H1 (cell line): ENCODE measurements at regions not wholly inside any gene's neighbourhood (a gene's known extent, or its start where the extent isn't known, plus 50 kb on each side); places are given as distances from the start of the nearest gene placed in this dataset.

Experiments used
- CTCF ChIA-PET: fragments of 300-600 bp; sonication (Branson Sonifier 250); formaldehyde crosslinking; loops from one replicate; lab custom pipeline; 2021; ENCODE audit not compliant: partially characterized antibody; lab: Charles Lee
- POLR2A ChIA-PET: fragments of 300-600 bp; sonication (Branson Sonifier 250); formaldehyde crosslinking; loops from one replicate; lab custom pipeline; 2021; ENCODE audit warnings: inconsistent platforms; ENCODE audit not compliant: partially characterized antibody; lab: Charles Lee
- DNase-seq, 2 experiments: peaks; one replicate each; pipeline versions ENCODE4 v3.0.0 to v3.0.0-alpha.2; 2010 to 2022; ENCODE audit warnings: low spot score in 2 of 2, low read depth in 1 of 2, mixed read lengths in 1 of 2
- FAIRE-seq: peaks from 2 replicates; lab custom pipeline; 2011; peaks lifted over from hg19 to GRCh38; lab: Jason Lieb, UNC
- H2AFZ ChIP-seq: 2 replicates; pipeline ENCODE4 v1.8.1; 2012; ENCODE audit warnings: low read length, inconsistent platforms
- H2AK5ac ChIP-seq: 2 replicates; pipeline ENCODE4 v1.6.1; 2013; ENCODE audit warnings: low read depth, low read length
- H2BK120ac ChIP-seq: replicated peaks from 2 replicates; pipeline ENCODE3; 2013; ENCODE audit warnings: low read depth, low read length, inconsistent platforms
- H2BK12ac ChIP-seq: 2 replicates; pipeline ENCODE4 v1.6.1; 2013; ENCODE audit warnings: low read depth, low read length
- H2BK15ac ChIP-seq: 2 replicates; pipeline ENCODE4 v1.6.1; 2013; ENCODE audit warnings: low read length
- H2BK20ac ChIP-seq: 2 replicates; pipeline ENCODE4 v1.6.1; 2013; ENCODE audit warnings: low read length
- H2BK5ac ChIP-seq: 2 replicates; pipeline ENCODE4 v1.6.1; 2013; ENCODE audit warnings: low read depth, low read length
- H3K14ac ChIP-seq: 2 replicates; pipeline ENCODE4 v1.6.1; 2013; ENCODE audit warnings: inconsistent platforms; ENCODE audit not compliant: insufficient read length
- H3K18ac ChIP-seq: 2 replicates; pipeline ENCODE4 v1.6.1; 2013; ENCODE audit warnings: low read length; ENCODE audit errors: extremely low read depth
- H3K23ac ChIP-seq: 2 replicates; pipeline ENCODE4 v1.6.1; 2013; ENCODE audit warnings: inconsistent platforms; ENCODE audit not compliant: insufficient read length
- H3K23me2 ChIP-seq: 2 replicates; pipeline ENCODE4 v1.6.1; 2013; ENCODE audit warnings: low read depth, low read length
- H3K27ac ChIP-seq: 2 replicates; pipeline ENCODE4 v1.6.1; 2011; ENCODE audit warnings: low read depth, low read length, inconsistent platforms
- H3K27me3 ChIP-seq, 4 experiments: replicated peaks in 1 of 4; 1 replicate in 1 of 4; 2 replicates in 3 of 4; pipeline versions ENCODE4 v1.6.1 to v1.8.1; 2011 to 2013; ENCODE audit warnings: low read length in 3 of 4, mild to moderate bottlenecking in 3 of 4, inconsistent platforms in 2 of 4, mixed read lengths in 2 of 4, moderate library complexity in 1 of 4; ENCODE audit not compliant: control insufficient read depth in 3 of 4, insufficient read depth in 3 of 4; ENCODE audit errors: extremely low read depth in 1 of 4
- H3K36me3 ChIP-seq, 4 experiments: 2 replicates each; pipeline versions ENCODE4 v1.6.1 to v1.8.1; 2011 to 2013; ENCODE audit warnings: mild to moderate bottlenecking in 4 of 4, low read length in 3 of 4, moderate library complexity in 2 of 4, control low read depth in 1 of 4, inconsistent platforms in 1 of 4; ENCODE audit not compliant: insufficient read depth in 4 of 4, control insufficient read depth in 2 of 4
- H3K4ac ChIP-seq: replicated peaks from 2 replicates; pipeline ENCODE3; 2013; ENCODE audit warnings: low read length, low read depth, mixed read lengths, inconsistent platforms; ENCODE audit not compliant: insufficient read length
- H3K4me1 ChIP-seq, 4 experiments: replicated peaks in 1 of 4; 1 replicate in 1 of 4; 2 replicates in 3 of 4; pipeline versions ENCODE4 v1.6.1 to v1.8.1; 2011 to 2013; ENCODE audit warnings: low read length in 3 of 4, inconsistent platforms in 2 of 4, mixed read lengths in 1 of 4; ENCODE audit not compliant: insufficient read depth in 4 of 4, control insufficient read depth in 3 of 4
- H3K4me2 ChIP-seq, 2 experiments: 2 replicates each; pipeline versions ENCODE4 v1.6.1 to v1.8.1; 2011 to 2013; ENCODE audit warnings: low read depth in 2 of 2, low read length in 2 of 2, control low read depth in 1 of 2, inconsistent platforms in 1 of 2, mild to moderate bottlenecking in 1 of 2; ENCODE audit not compliant: insufficient read depth in 1 of 2
- H3K4me3 ChIP-seq, 4 experiments: fragments of 200-600, 300-600 bp in 1 of 4; sonication (generic), shearing (Covaris generic), sonication (Bioruptor Twin) in 1 of 4; 2 replicates each; pipeline versions ENCODE4 v1.5.1 to v1.8.1; 2011 to 2016; ENCODE audit warnings: low read length in 4 of 4, low read depth in 3 of 4, control low read depth in 2 of 4, inconsistent platforms in 2 of 4, mild to moderate bottlenecking in 2 of 4, mixed read lengths in 1 of 4, moderate library complexity in 1 of 4; ENCODE audit not compliant: insufficient read depth in 2 of 4; ENCODE audit errors: extremely low read depth in 1 of 4
- H3K56ac ChIP-seq: replicated peaks from 2 replicates; pipeline ENCODE3; 2013; ENCODE audit warnings: low read depth, mild to moderate bottlenecking, mixed read lengths, low read length, inconsistent platforms; ENCODE audit not compliant: insufficient read length
- H3K79me1 ChIP-seq: 2 replicates; pipeline ENCODE4 v1.6.1; 2013; ENCODE audit warnings: low read depth, low read length, control low read depth
- H3K79me2 ChIP-seq, 2 experiments: 2 replicates each; pipeline versions ENCODE4 v1.6.1 to v1.8.1; 2012 to 2013; ENCODE audit warnings: low read length in 2 of 2, mild to moderate bottlenecking in 2 of 2, inconsistent platforms in 1 of 2; ENCODE audit not compliant: insufficient read depth in 2 of 2, control insufficient read depth in 1 of 2
- H3K9ac ChIP-seq, 4 experiments: replicated peaks in 1 of 4; 1 replicate in 1 of 4; 2 replicates in 3 of 4; pipeline versions ENCODE4 v1.6.1 to v1.8.1; 2011 to 2013; ENCODE audit warnings: low read depth in 3 of 4, low read length in 3 of 4, control low read depth in 2 of 4, mild to moderate bottlenecking in 2 of 4, moderate library complexity in 2 of 4, inconsistent platforms in 1 of 4; ENCODE audit errors: extremely low read depth in 1 of 4
- H3K9me3 ChIP-seq, 2 experiments: 2 replicates each; pipeline versions ENCODE4 v1.6.1 to v1.8.1; 2012 to 2013; ENCODE audit warnings: mild to moderate bottlenecking in 2 of 2, moderate library complexity in 2 of 2, control low read depth in 1 of 2, inconsistent platforms in 1 of 2, low read depth in 1 of 2, low read length in 1 of 2, mixed read lengths in 1 of 2; ENCODE audit not compliant: insufficient read depth in 2 of 2
- H4K20me1 ChIP-seq, 2 experiments: replicated peaks in 1 of 2; 2 replicates each; pipeline versions ENCODE3 to v1.8.1; 2011 to 2013; ENCODE audit warnings: inconsistent platforms in 2 of 2, low read length in 2 of 2, mild to moderate bottlenecking in 1 of 2; ENCODE audit not compliant: insufficient read depth in 2 of 2, control insufficient read depth in 1 of 2
- H4K5ac ChIP-seq: 2 replicates; pipeline ENCODE4 v1.6.1; 2013; ENCODE audit warnings: low read length, low read depth, mixed read lengths, inconsistent platforms; ENCODE audit not compliant: insufficient read length
- H4K8ac ChIP-seq: 2 replicates; pipeline ENCODE4 v1.8.0; 2013; ENCODE audit warnings: mild to moderate bottlenecking, moderate library complexity, low read length, inconsistent platforms; ENCODE audit not compliant: insufficient read depth; ENCODE audit errors: extremely low read depth
- H4K91ac ChIP-seq: replicated peaks from 2 replicates; pipeline ENCODE3; 2013; ENCODE audit warnings: low read length, mixed read lengths, inconsistent platforms; ENCODE audit not compliant: insufficient read length
- ASH2L ChIP-seq: fragments of 200-600, 300-600 bp; sonication (generic); IDR thresholded peaks from one replicate; pipeline ENCODE4 v1.7.1; 2017; ENCODE audit warnings: low read length
- BACH1 ChIP-seq: IDR thresholded peaks from 2 replicates; pipeline ENCODE4 v1.6.1; 2012; ENCODE audit warnings: low read length, improper control_type of control experiment
- CBX8 ChIP-seq: fragments of 300-800, 300-1000 bp; sonication (generic); IDR thresholded peaks from 2 replicates; pipeline ENCODE4 v1.7.1; 2016; ENCODE audit warnings: low read depth, low read length, borderline replicate concordance
- CEBPB ChIP-seq: IDR thresholded peaks from 2 replicates; pipeline ENCODE4 v1.6.1; 2012; ENCODE audit warnings: low read depth, low read length
- EZH2 ChIP-seq: fragments of 200-600 bp; sonication (generic); IDR thresholded peaks from 2 replicates; pipeline ENCODE4 v1.7.1; 2012; ENCODE audit warnings: low read depth, mild to moderate bottlenecking, moderate library complexity, low read length, inconsistent platforms; ENCODE audit not compliant: severe bottlenecking
- HDAC6 ChIP-seq: IDR thresholded peaks from one replicate; pipeline ENCODE4 v1.7.1; 2012; ENCODE audit warnings: low read depth, mild to moderate bottlenecking, inconsistent platforms, low read length, moderate library complexity
- SIX5 ChIP-seq: IDR thresholded peaks from 2 replicates; pipeline ENCODE4 v1.6.1; 2011; ENCODE audit warnings: mild to moderate bottlenecking, low read depth, low read length
- SP2 ChIP-seq: IDR thresholded peaks from 2 replicates; pipeline ENCODE4 v1.6.1; 2012; ENCODE audit warnings: mild to moderate bottlenecking, low read length, inconsistent platforms
- TAF7 ChIP-seq: optimal IDR thresholded peaks from 2 replicates; pipeline ENCODE3; 2011; ENCODE audit warnings: low read depth, mild to moderate bottlenecking, inconsistent platforms, low read length, moderate library complexity, borderline replicate concordance
- USF2 ChIP-seq: IDR thresholded peaks from 2 replicates; pipeline ENCODE4 v1.6.1; 2011; ENCODE audit warnings: low read length, improper control_type of control experiment
- YY1 ChIP-seq: IDR thresholded peaks from 2 replicates; pipeline ENCODE4 v1.6.1; 2011; ENCODE audit warnings: low read depth, mild to moderate bottlenecking, low read length
- WGBS, 2 experiments: shearing (Covaris generic) in 1 of 2; methylation state at CpG; one replicate each; pipeline versions ENCODE4 v1.1.6 to v1.1.7; 2013 to 2015; ENCODE audit warnings: low lambda C conversion rate in 2 of 2, mixed read lengths in 2 of 2, inconsistent platforms in 1 of 2, low coverage in 1 of 2, missing lambda C conversion rate in 1 of 2; ENCODE audit not compliant: insufficient replicate concordance in 2 of 2, insufficient coverage in 1 of 2, insufficient read length in 1 of 2; ENCODE audit errors: extremely low coverage in 1 of 2, missing lambda C conversion rate in 1 of 2; 5-methylcytosine and 5-hydroxymethylcytosine counted together

- Histone ChIP-seq H3K4me2 (no peak overlapping the region), H3K4me1 (no peaks in the 10 kb centered on the region), H4K8ac (no peak overlapping the region), H2BK15ac (no peak overlapping the region), H3K79me1 (no peaks in the 10 kb centered on the region), H4K20me1 (no peaks in the 10 kb centered on the region), H3K27ac (no peak overlapping the region), H3K9ac (no peak overlapping the region), H2AFZ (no peak overlapping the region), H3K27me3 (no peaks in the 10 kb centered on the region), H3K56ac (no peak overlapping the region), H4K91ac (no peak overlapping the region), H3K36me3 (no peaks in the 10 kb centered on the region), H3K79me2 (no peaks in the 10 kb centered on the region), H3K23ac (no peak overlapping the region), H2AK5ac (no peak overlapping the region), H2BK5ac (no peak overlapping the region), H3K14ac (no peak overlapping the region), H3K23me2 (no peaks in the 10 kb centered on the region), H3K18ac (no peak overlapping the region), H2BK120ac (no peak overlapping the region), H2BK12ac (no peak overlapping the region), H3K4me3 (no peak overlapping the region), H4K5ac (no peak overlapping the region), H3K9me3 (0 out of 4 replicates have a peak, but pooled peaks cover 0 to 3% of the 10 kb centered on the region in 2 experiments), H2BK20ac (no peak overlapping the region), H3K4ac (no peak overlapping the region)
- 98% methylated on average over 2 of the region's 2 CpGs; no CpG with 5 or more reads in 1 of the 2 experiments for WGBS, 2 experiments
- POLR2A ChIA-PET = no interaction called here
- CTCF ChIA-PET = no interaction called here
- DNase-seq = no peak
- FAIRE-seq = no peak
- no peak for TF ChIP-seq EZH2
- TF ChIP-seq USF2 = no peak
- no peak for TF ChIP-seq BACH1
- TF ChIP-seq ASH2L = no peak
- no peak for TF ChIP-seq CBX8
- TF ChIP-seq YY1 = no peak
- TF ChIP-seq SIX5 = no peak
- TF ChIP-seq HDAC6 = no peak
- no peak for TF ChIP-seq CEBPB
- TF ChIP-seq TAF7 = no peak
- TF ChIP-seq SP2 = no peak
These were observed 1630.4 kb upstream of the ACVR2A start for GRCh38 chr2:146214394-146214929.
